AG04450 (cell line): ENCODE measurements at regions not wholly inside any gene's neighbourhood (a gene's known extent, or its start where the extent isn't known, plus 50 kb on each side); places are given as distances from the start of the nearest gene placed in this dataset.

Experiments
- CTCF ChIA-PET: fragments of 300-600, 350-600 bp; formaldehyde crosslinking; extraction: SDS; loops from one replicate; lab custom pipeline; 2022; ENCODE audit warnings: antibody characterized with exemption, inconsistent platforms; lab: Charles Lee
- POLR2A ChIA-PET: fragments of 350-600 bp; formaldehyde crosslinking; extraction: SDS; loops from one replicate; lab custom pipeline; 2021; ENCODE audit warnings: antibody characterized with exemption, inconsistent platforms; lab: Yijun Ruan, JAX
- DNase-seq: peaks from one replicate; pipeline ENCODE4 v3.0.0-alpha.2; 2011; ENCODE audit warnings: low read depth, low spot score
- H3K27ac ChIP-seq: one replicate; pipeline ENCODE4 v1.5.1; 2012; ENCODE audit warnings: low read depth, low read length, control low read depth
- H3K27me3 ChIP-seq: one replicate; pipeline ENCODE4 v1.6.0; 2012; ENCODE audit warnings: low read length; ENCODE audit not compliant: control insufficient read depth, insufficient read depth
- H3K4me3 ChIP-seq: 2 replicates; pipeline ENCODE4 v1.5.1; 2011; ENCODE audit warnings: mild to moderate bottlenecking, low read depth, low read length, control low read depth
- H3K9me3 ChIP-seq: 2 replicates; pipeline ENCODE4 v1.5.1; 2012; ENCODE audit warnings: low read length; ENCODE audit not compliant: control insufficient read depth, insufficient read depth
- CTCF ChIP-seq: IDR thresholded peaks from 2 replicates; pipeline ENCODE4 v1.5.1; 2011; ENCODE audit warnings: low read depth, low read length, control low read depth, inconsistent platforms

GRCh38 chr4:157706155-157706554, 466.7 kb downstream of the GASK1B start:
- Histone ChIP-seq H3K9me3 (no peaks in the 10 kb centered on the region), H3K27ac (no peak overlapping the region), H3K4me3 (no peak overlapping the region), H3K27me3 (no peaks in the 10 kb centered on the region)
- ChIA-PET CTCF (no interaction called here), POLR2A (no interaction called here)
- DNase-seq: no peak
- TF ChIP-seq CTCF: no peak

- Histone ChIP-seq H3K27ac (no peak overlapping the region), H3K4me3 (no peak overlapping the region), H3K9me3 (no peaks in the 10 kb centered on the region), H3K27me3 (no peaks in the 10 kb centered on the region)
- DNase-seq: no peak
- POLR2A ChIA-PET: no interaction called here
- CTCF ChIA-PET: no interaction called here
- TF ChIP-seq CTCF: no peak
These were observed 470.0 kb downstream of the GASK1B start for GRCh38 chr4:157702831-157703230.

GRCh38 chr4:157701695-157701994, 471.2 kb downstream of the GASK1B start:
- Histone ChIP-seq H3K4me3 (no peak overlapping the region), H3K9me3 (no peaks in the 10 kb centered on the region), H3K27ac (no peak overlapping the region), H3K27me3 (no peaks in the 10 kb centered on the region)
- TF ChIP-seq CTCF: no peak
- DNase-seq: no peak
- POLR2A ChIA-PET: no interaction called here
- CTCF ChIA-PET: no interaction called here

- H3K27ac ChIP-seq: no peak overlapping the region
- no peak for DNase-seq
- CTCF ChIA-PET: no interaction called here
These were observed 471.7 kb downstream of the GASK1B start for GRCh38 chr4:157700898-157701694.

More at GRCh38 chr4:157700898-157701694, 471.7 kb downstream of the GASK1B start:
- POLR2A ChIA-PET: no interaction called here
- Histone ChIP-seq H3K9me3 (no peaks in the 10 kb centered on the region), H3K27me3 (no peaks in the 10 kb centered on the region), H3K4me3 (no peak overlapping the region)
- TF ChIP-seq CTCF: no peak
